GM23338 (cell line): ENCODE measurements at regions not wholly inside any gene's neighbourhood (a gene's known extent, or its start where the extent isn't known, plus 50 kb on each side); places are given as distances from the start of the nearest gene placed in this dataset.

ENCODE experiments used
- ATAC-seq: fragments of 200-7000 bp; cut with Tn5 transposase; 3 replicates; pipeline ENCODE4 v1.9.1; 2020
- DNase-seq: peaks from one replicate; pipeline ENCODE4 v3.0.0-alpha.2; 2015; ENCODE audit warnings: low spot score
- H2AFZ ChIP-seq: fragments of 200-600 bp; sonication (generic); 2 replicates; pipeline ENCODE4 v1.8.0; 2016; ENCODE audit warnings: antibody characterized with exemption, mild to moderate bottlenecking, moderate library complexity
- H3F3A ChIP-seq: fragments of 200-600 bp; sonication (generic); replicated peaks from 2 replicates; pipeline ENCODE4 v1.8.0; 2017; ENCODE audit warnings: antibody characterized with exemption, mixed run types, low read depth
- H3K27ac ChIP-seq: fragments of 200-600 bp; sonication (generic); 2 replicates; pipeline ENCODE4 v1.6.1; 2016; ENCODE audit warnings: low read depth
- H3K27me3 ChIP-seq: fragments of 200-600 bp; sonication (generic); 2 replicates; pipeline ENCODE4 v1.8.0; 2016; ENCODE audit warnings: mild to moderate bottlenecking, mixed run types, moderate library complexity; ENCODE audit not compliant: insufficient read depth
- H3K36me3 ChIP-seq: fragments of 200-600 bp; sonication (generic); 2 replicates; pipeline ENCODE4 v1.8.0; 2016; ENCODE audit warnings: mild to moderate bottlenecking; ENCODE audit not compliant: insufficient read depth
- H3K4me1 ChIP-seq: fragments of 200-600 bp; sonication (generic); 2 replicates; pipeline ENCODE4 v1.8.0; 2016; ENCODE audit warnings: mild to moderate bottlenecking, moderate library complexity; ENCODE audit not compliant: insufficient read depth
- H3K4me2 ChIP-seq: fragments of 200-600 bp; sonication (generic); 2 replicates; pipeline ENCODE4 v1.7.1; 2017; ENCODE audit warnings: mixed run types
- H3K4me3 ChIP-seq: fragments of 200-600 bp; sonication (generic); 2 replicates; pipeline ENCODE4 v1.6.1; 2016; ENCODE audit warnings: mixed run types
- H3K79me2 ChIP-seq: fragments of 200-600 bp; sonication (generic); replicated peaks from 2 replicates; pipeline ENCODE4 v1.8.0; 2017; ENCODE audit warnings: mild to moderate bottlenecking; ENCODE audit not compliant: insufficient read depth
- H3K9me2 ChIP-seq: fragments of 200-600 bp; sonication (generic); 2 replicates; pipeline ENCODE4 v1.8.0; 2017; ENCODE audit not compliant: insufficient read depth
- H4K20me1 ChIP-seq: fragments of 200-600 bp; sonication (generic); replicated peaks from 2 replicates; pipeline ENCODE4 v1.8.0; 2017; ENCODE audit warnings: mild to moderate bottlenecking; ENCODE audit not compliant: insufficient read depth
- H3K27ac Mint-ChIP-seq: 2 replicates; pipeline ENCODE4 v1.8.0; 2020; ENCODE audit warnings: inconsistent platforms, mild to moderate bottlenecking, moderate library complexity, mixed read lengths
- H3K27me3 Mint-ChIP-seq: 3 replicates; pipeline ENCODE4 v1.8.0; 2022; ENCODE audit warnings: low read depth, mild to moderate bottlenecking, moderate library complexity, mixed read lengths, inconsistent platforms; ENCODE audit not compliant: insufficient read depth, poor library complexity
- H3K36me3 Mint-ChIP-seq: 3 replicates; pipeline ENCODE4 v1.8.0; 2021; ENCODE audit warnings: low read depth, mild to moderate bottlenecking, inconsistent platforms, moderate library complexity, mixed read lengths
- H3K4me1 Mint-ChIP-seq: 3 replicates; pipeline ENCODE4 v1.8.0; 2020; ENCODE audit warnings: mild to moderate bottlenecking, inconsistent platforms, mixed read lengths
- H3K4me3 Mint-ChIP-seq: 3 replicates; pipeline ENCODE4 v1.8.0; 2021; ENCODE audit warnings: moderate library complexity, mild to moderate bottlenecking, inconsistent platforms, mixed read lengths
- H3K9me3 Mint-ChIP-seq: 3 replicates; pipeline ENCODE4 v1.8.0; 2020; ENCODE audit warnings: moderate library complexity, mild to moderate bottlenecking, inconsistent platforms, mixed read lengths
- CTCF ChIP-seq, 2 experiments: fragments of 200-600 bp in 1 of 2; sonication (generic) in 1 of 2; conservative IDR thresholded peaks; 2 replicates each; pipeline versions ENCODE4 v1.5.1 to v1.6.1; 2016 to 2017; ENCODE audit warnings: antibody characterized with exemption in 2 of 2, low read depth in 2 of 2, mild to moderate bottlenecking in 2 of 2, moderate library complexity in 1 of 2
- ETS1 ChIP-seq: IDR thresholded peaks from 2 replicates; pipeline ENCODE4 v1.6.1; 2016; ENCODE audit warnings: antibody characterized with exemption
- EZH2 ChIP-seq: fragments of 200-600 bp; sonication (generic); IDR thresholded peaks from one replicate; pipeline ENCODE4 v1.8.0; 2017; ENCODE audit warnings: antibody characterized with exemption, mild to moderate bottlenecking, low read depth; ENCODE audit not compliant: unreplicated experiment
- EZH2phosphoT487 ChIP-seq: fragments of 200-600 bp; sonication (generic); IDR thresholded peaks from one replicate; pipeline ENCODE4 v1.8.1; 2018; ENCODE audit warnings: antibody characterized with exemption; ENCODE audit not compliant: unreplicated experiment
- NANOG ChIP-seq: IDR thresholded peaks from 2 replicates; pipeline ENCODE4 v1.6.1; 2016; ENCODE audit warnings: antibody characterized with exemption, borderline replicate concordance
- POLR2AphosphoS5 ChIP-seq: IDR thresholded peaks from 2 replicates; pipeline ENCODE4 v1.6.1; 2016; ENCODE audit warnings: antibody characterized with exemption, low read depth
- ZNF114 ChIP-seq: fragments of 250-450 bp; sonication (Bioruptor Pico); IDR thresholded peaks from 2 replicates; pipeline ENCODE4 v1.5.0; 2020; ENCODE audit warnings: mild to moderate bottlenecking, moderate library complexity
- ZNF331 ChIP-seq: fragments of 250-450 bp; sonication (Bioruptor Pico); IDR thresholded peaks from 2 replicates; pipeline ENCODE4 v1.5.0; 2020; ENCODE audit warnings: low read depth, mild to moderate bottlenecking, moderate library complexity
- ZNF462 ChIP-seq: fragments of 250-450 bp; sonication (Bioruptor Pico); IDR thresholded peaks from 2 replicates; pipeline ENCODE4 v1.5.0; 2020; ENCODE audit warnings: mild to moderate bottlenecking, moderate library complexity

GRCh38 chr14:73796415-73796814, 55.2 kb upstream of the PTGR2 start:
- TF ChIP-seq ETS1 (no peak), EZH2 (no peak), CTCF (conservative IDR thresholded peaks at IDR 0.05; ENCODE audit: low read depth in 2 of 2) (no peak), EZH2phosphoT487 (no peak), ZNF331 (CRISPR knock-in tag) (no peak), POLR2AphosphoS5 (no peak), ZNF114 (CRISPR knock-in tag) (no peak), NANOG (no peak), ZNF462 (CRISPR knock-in tag) (no peak)
- no peaks in the 10 kb centered on the region for H3K36me3 ChIP-seq
- H2AFZ ChIP-seq: no peak overlapping the region
- no peak overlapping the region for H3K27ac Mint-ChIP-seq
- no peaks in the 10 kb centered on the region for H3K9me2 ChIP-seq
- H3K27me3 Mint-ChIP-seq: no peaks in the 10 kb centered on the region
- H3F3A ChIP-seq: no peaks in the 10 kb centered on the region
- no peak overlapping the region for H3K4me3 ChIP-seq
- H3K36me3 Mint-ChIP-seq: no peaks in the 10 kb centered on the region
- H3K9me3 Mint-ChIP-seq: no peaks in the 10 kb centered on the region
- no peak for ATAC-seq
- H4K20me1 ChIP-seq: no peaks in the 10 kb centered on the region
- no peaks in the 10 kb centered on the region for H3K27me3 ChIP-seq
- DNase-seq: no peak
- H3K27ac ChIP-seq: no peak overlapping the region
- H3K4me1 ChIP-seq: no peaks in the 10 kb centered on the region; the same call in 1 of the 2 replicates
- H3K4me1 Mint-ChIP-seq: peaks cover 8% of the 10 kb centered on the region
- no peak overlapping the region for H3K4me2 ChIP-seq
- no peaks in the 10 kb centered on the region for H3K79me2 ChIP-seq
- H3K4me3 Mint-ChIP-seq: no peak overlapping the region
